GM21723 (cell line): ENCODE measurements at regions not wholly inside any gene's neighbourhood (a gene's known extent, or its start where the extent isn't known, plus 50 kb on each side); places are given as distances from the start of the nearest gene placed in this dataset.
"Not testable (repeated sequence)": the region's sequence is repeated elsewhere in the genome, so short reads cannot be mapped to it uniquely, and the experiment has no call there.

Experiments used
- ATAC-seq: cut with Tn5 transposase; IDR thresholded peaks from one replicate; pipeline ENCODE4 v1.9.1; 2021; ENCODE audit warnings: mild to moderate bottlenecking, moderate library complexity; ENCODE audit not compliant: unreplicated experiment

DNA sequence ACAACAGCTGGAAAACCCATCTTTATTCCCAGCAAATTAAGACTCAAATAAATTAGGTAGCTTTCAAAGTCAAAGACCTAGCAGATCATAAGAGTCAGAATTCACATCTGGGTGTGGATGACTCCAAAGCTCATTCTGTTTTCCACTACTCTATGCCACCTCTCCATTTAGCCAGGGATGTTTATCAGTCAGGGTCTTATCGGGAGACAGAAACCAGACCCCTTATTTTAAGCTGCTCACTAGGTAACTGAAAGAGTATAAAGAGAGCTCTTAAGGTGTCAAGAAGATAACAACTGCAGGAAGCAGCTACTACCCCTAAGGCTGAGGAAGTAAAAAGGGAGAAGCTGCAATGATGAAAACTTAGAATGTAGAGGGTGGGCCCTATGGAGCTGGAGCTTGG is 333.7 kb upstream of the KLF3 start:
- no peak for ATAC-seq

DNA sequence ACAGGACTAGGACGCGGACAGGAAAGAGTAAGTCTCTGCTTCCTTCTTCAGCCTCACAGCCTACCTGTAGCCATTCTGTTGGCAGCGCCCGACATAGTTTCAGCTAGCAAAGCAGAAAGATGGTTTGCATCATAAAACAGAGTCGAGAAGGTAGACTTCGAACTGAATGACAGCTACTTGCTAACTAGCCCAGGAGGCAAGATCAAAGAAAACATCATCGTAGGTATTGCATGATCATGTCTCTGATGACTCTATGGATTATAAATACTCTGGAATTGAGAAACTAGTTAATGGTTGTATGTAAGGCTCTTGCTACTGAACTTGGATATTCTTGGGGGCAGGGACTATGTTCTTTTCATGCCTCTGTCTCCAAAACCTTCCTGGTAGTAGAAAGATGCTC is 333.1 kb upstream of the KLF3 start:
- no peak for ATAC-seq

DNA sequence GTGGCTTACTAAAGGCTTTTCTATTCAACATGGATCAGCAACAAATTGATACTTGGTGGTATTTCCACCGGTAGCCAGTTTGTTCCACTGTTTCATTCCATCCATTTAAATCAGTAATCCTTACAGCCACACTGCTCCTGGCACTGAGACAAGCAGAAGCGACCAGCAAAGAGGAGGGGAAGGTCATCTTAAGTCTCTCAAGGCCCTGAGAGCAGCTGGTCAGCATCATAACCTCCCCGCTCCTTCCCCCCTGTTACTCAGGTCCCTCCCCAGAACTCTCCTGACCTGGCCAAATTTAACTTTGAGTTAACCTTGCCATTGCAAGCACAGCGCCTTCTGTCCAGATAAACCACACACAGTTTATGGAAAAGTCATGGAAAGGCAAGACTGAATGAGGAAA is 331.3 kb upstream of the KLF3 start:
- no peak for ATAC-seq

DNA sequence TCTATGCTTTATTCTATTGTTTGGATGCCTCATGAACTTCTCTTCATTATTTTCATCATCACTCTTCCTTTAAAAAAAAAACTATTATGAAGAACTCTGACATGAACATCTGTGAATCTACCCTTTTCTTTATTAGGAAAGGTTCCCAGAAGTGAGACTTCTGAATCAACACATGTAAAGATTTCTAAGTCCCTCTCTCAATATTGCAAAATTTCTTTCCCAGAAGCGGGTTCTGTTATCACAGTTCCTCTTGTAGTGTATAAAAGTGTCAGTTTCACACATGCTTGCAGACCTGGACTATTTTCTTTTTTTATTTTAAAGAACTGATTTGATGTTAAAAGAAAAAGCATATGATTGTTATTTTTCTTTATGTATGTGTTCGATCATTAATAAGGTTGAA is 330.8 kb upstream of the KLF3 start:
- no peak for ATAC-seq

DNA sequence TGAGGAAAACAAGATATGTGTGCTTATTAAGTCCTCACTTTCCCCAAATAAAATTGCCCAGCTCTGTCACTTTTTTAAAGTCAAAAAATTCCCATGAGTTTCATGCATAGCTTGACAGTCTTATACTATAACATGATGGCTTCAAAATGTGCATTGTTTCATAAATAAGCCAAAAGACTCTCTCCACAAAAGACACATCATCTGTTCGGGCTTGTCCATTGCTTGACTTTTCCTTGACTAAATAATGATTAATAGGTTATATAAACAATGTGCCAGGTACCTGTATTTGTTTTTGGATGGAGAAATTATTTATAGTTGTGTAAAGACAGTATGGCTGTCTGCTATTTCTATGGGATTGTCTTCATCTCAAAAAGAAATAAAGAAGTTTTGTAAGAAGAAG is 329.2 kb upstream of the KLF3 start:
- ATAC-seq = no peak

DNA sequence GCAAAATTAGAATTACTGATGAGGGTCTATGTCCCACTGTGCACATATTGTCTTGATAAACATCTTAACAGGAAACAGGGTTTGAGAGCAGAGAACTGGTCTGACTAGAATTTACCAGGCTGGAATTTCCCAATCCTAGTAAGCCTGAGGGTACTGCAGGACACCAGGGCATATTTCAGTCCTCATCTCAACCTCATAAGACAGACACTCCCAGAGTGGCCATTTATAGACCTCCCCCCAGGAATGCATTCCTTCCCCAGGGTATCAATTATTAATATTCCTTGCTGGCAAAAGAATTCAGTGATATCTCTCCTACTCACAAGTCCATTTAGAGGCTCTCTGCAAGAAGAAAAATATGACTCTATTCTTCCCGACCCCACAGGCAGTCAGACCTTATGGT is 325.1 kb upstream of the KLF3 start:
- ATAC-seq = not testable (repeated sequence)

DNA sequence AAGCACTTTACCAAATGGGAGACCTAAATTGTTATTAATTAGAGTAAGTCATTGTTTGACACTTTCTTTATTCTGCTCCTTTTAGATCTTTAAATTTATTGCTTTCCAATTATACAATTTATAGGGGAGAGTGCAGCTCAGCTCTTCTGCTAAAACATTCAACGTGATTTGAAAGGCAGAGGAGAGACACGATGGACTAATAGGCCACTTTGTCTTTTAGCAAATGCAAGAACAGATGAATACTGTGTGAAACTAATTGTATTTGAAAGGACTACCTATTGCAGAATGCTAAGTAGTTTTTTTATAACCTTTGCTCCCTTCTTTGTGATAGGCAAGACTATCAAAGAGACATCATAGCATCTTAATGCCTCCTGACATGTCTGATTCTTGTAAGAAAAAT is 320.4 kb upstream of the KLF3 start:
- no peak for ATAC-seq

DNA sequence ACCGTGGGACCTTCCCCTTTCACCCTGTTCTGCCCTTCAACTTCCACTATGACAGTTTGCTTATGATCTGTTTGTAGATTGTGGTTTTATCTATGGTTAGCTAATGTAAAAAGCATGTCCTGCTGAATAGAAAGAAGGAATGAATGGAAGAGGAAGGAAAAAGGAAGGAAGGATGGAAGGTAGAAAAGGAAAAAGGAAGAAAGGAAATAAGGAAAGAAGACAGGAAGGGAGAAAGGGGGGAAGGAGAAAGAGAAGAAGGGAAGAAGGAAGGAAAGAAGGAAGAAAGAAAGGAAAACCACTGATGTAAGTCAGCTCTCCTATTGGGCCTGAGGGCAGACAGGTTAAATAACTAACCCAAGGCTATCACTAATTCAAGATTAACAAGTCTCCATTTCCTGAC is 319.1 kb upstream of the KLF3 start:
- ATAC-seq = no peak

DNA sequence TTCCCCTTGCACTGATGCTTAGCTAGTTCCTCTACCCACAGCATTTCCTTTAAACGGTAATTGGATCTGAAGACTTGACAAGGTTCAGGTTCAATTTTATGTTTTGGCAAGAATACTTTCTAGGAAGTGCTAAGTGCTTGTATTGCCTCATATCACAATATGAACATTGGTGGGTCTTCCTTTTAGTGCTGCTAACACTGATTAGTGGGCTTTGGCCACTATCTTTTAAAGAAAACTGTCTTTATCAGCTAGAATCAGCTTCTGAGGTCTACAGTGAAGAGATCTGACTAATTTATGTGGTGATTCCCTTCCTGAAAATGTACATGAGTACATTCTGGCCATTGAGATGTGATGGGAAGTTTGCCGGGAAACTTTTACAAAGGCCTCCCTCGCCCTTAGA is 316.7 kb upstream of the KLF3 start:
- ATAC-seq = no peak

DNA sequence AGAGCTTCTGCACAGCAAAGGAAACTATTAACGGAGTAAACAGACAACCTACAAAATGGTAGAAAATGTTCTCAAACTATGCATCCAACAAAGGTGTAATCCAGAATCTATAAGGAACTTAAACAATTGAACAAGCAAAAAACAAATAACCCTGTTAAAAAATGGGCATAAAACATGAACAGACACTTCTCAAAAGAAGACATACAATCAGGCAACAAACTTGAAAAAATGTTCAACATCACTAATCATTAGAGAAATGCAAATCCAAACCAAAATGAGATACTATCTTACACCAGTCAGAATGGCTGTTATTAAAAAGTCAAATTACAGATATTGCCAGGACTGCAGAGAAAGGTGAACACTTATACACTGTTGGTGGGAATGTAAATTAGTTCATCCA is 309.6 kb upstream of the KLF3 start:
- no peak for ATAC-seq

DNA sequence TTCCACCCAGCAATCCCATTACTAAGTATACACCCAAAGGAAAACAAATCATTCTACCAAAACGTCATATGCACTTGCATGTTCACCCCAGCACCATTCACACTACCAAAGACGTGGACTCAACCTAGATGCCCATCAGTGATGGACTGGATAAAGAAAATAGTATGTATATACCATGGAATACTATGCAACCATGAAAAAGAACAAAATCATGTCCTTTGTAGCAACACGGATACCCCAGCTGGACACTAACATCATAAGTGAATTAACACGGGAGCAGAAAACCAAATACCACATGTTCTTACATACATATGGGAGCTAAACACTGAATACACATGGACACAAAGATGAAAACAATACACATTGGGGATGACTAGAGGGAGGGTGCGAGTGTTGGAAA is 309.1 kb upstream of the KLF3 start:
- no peak for ATAC-seq

DNA sequence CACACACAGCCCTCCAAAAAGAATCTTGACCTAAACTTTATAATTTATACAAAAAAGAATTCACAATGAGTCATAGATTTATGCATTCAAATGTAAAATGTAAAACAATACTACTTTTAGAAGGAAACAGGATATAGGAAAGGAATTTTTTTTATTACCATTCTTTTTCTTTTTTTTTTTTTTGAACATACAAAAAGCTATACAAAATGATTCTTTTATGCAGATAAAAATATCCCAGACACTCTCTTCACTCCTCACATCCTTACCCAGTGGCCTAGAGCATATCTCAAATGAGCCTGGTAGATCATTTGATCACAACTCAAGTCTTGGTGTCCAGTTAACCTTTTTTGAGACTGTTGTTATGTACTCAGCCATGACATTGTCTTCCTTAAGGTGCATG is 307.3 kb upstream of the KLF3 start:
- no peak for ATAC-seq

DNA sequence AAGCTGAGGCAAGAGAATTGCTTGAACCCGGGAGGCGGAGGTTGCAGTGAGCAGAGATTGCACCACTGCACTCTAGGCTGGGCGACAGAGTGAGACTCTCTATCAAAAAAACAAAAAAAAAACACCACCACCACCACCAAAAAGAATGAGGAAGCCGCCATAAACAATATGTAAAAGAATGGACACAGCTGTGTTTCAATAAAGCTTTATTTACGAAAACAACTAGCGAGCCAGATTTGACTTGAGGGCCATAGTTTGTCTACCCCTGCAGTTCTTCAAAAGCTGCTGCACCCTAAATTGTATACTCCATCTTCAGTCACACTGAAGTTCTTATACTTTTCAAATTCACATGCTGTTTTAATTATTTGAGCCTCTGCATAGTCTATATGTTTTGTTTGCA is 306.5 kb upstream of the KLF3 start:
- ATAC-seq = no peak

DNA sequence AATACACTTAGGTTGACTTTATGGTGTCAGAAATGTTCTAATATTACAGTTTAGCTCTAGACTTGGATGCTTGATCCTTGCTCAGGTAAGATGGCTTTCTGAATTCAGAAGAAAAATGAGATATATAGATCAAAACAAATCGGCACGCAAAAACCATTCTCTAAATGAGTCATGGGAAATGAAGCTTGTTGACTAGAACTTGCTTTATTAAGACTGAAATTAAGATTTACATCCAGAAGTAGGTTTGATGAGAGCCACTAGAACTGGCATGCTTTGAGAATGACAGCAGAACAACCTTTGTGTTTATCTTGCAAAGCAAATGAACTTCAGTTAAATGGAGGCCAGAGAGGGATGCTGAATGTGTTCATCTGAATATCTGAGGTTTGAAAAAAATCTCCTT is 304.9 kb upstream of the KLF3 start:
- ATAC-seq = no peak

DNA sequence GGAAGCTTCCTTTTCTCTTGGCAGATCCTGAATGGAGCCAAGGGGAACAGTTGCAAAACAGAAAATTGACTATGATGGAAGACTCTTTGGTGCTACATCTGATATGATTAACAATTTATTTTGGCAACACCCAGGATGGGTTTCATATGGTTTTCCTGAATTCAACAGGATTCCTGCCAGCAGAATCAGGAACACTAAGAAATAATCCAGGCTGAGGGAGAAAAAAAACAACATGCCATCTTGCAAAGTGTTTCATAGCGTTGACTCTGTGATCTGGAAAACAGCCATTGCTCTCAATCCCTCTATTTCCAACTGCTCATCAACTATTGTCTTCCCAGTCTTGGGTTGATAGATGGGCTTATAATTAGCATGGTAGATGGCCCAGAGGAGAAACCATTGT is 303.8 kb upstream of the KLF3 start:
- no peak for ATAC-seq

DNA sequence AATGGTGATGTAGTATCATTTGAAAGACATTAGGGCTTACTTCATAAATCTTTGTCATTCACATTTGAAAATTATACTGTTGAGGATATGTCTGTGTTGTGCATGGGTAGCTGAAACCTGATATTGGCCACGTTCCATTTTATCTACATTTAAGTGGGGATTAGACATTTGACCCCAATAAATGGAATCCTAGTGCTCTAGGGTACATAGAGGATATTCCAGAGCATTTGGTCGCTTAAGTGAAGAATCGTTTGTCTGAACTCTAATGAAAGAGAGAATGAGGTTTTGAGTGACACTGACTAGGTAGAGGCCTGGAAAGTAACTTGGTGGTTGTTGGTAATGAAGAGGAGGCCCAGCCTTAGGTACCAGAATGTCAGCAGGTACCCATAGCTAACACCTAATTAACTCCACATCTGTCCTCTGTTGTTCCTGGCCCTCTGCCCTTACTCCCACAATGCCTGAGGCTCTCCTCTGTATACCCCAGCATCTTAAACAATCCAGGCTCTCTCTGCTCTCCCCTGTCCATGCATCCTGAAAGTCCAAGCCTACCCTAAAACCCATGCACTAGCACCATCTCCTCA is 299.5 kb upstream of the KLF3 start:
- ATAC-seq = no peak

DNA sequence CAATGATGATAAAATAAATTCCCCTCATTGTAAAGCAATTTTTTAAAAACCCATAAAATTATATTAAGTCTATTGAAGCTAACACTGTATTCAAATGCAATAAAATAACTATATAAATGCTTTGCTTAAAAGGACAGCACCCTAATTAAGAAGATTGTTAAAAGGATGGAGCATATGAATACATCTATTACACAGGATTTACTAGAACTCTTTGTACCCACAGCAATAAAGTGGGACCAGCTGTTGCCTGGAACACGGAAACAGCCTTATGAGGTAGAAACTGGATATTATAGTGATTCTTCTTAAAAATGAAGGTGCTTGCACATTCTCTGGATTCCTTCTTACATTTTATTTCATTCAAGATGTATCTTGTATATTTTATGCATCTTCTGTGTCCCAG is 298.7 kb upstream of the KLF3 start:
- no peak for ATAC-seq

DNA sequence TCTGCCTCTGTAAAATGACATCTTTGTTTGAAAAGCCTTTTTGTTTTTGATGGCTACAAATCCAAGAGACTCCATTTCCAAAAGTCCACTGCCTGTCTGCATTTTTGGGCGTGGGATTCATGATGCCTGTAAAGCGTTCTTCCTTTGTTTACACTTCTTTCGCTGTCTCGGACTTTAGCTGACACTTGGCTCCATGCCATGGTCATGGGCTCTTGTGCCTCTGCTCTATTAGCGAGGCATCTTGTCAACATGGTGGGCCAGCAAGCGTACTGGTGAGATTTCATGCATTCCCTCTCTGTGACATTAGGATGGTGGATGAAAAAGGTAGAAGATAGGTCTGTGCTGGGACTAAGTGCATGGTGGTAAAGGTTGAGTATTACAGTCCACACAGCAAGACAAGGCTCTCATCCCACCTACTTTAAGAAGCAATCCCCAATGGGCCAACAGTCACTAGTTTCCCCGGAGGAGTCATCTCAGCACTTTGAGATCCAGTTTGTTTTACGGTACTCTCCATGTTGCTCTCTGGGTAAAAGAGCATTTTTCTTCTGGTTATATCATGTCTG is 298.2 kb upstream of the KLF3 start:
- ATAC-seq = no peak

DNA sequence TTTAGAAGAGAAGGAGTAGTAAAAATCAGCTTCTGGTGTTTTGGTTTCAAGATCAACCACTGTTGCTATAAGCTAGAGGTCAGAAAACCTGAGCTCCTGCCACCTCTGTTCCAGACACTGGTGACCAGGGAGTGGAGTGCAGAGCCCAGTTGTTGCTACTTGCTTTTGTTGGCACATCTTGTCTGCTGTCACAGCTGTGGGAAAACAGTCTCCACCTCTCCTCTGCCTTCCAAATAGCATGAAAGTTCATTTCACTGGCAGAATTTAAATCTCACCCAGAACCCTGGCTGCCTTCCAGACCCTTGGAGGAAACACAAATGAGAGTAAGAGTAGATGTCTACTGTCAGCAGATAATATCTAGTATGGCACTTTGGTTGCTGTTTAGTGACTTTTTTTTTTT is 297.5 kb upstream of the KLF3 start:
- ATAC-seq = no peak

DNA sequence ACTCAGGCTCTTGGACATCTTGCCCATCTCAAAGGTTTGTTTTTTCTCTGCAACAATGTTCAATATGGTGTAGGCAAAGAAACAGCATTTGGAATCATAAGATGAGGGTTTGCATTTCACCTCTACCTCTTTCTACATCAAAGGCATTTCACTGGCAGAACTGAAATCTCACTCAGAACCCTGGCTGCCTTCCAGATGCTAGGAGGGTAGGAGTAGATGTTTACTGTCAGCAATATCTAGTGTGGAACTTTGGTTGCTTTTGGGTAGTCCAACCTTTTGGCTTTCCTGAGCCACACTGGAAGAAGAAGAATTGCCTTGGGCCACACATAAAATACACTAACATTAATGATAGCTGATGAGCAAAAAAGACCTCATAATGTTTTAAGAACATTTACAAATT is 297.0 kb upstream of the KLF3 start:
- no peak for ATAC-seq

DNA sequence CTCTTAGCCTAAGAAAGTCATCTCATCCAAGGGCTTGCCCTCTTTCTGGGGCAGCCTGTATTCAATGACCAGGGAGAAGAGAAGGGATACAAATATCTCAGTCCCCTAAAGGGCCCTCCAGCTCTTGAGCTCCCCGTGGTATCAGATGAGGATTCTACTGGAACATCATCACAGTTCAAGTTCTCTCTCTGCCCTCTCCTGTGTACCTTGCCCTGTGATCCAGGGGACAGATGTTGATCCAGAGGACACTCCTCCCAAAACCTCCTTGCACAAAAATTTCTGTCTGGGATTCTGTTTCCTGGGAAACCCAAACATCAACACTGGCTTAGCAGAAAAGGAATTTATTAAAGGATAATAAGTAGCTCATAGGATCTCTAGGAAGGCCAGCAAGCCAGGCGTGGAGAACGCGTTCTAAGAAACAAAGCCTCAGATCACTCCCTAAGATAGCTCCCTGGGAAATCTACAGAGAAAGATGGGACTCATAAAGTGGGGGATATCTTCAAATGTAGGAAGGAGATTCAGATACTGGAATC is 296.3 kb upstream of the KLF3 start:
- no peak for ATAC-seq

DNA sequence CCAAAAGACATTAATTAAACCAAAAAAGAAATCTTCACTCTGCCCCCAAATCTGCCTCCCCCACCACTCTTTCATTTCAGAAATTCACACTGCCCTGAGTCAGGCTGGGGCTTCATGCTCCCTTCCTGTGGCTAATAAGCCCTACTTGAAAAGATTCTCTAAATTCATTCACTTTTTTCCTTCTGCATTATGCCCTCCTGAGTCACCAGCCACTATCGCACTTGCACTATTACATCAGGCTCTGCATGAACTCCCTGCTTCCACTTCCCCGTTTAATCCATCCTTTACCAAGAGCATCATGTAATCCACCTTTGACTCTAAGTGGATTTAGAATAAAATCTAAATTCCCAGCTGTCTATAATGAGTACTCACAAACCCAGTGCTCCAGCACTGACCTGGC is 295.4 kb upstream of the KLF3 start:
- ATAC-seq = no peak

DNA sequence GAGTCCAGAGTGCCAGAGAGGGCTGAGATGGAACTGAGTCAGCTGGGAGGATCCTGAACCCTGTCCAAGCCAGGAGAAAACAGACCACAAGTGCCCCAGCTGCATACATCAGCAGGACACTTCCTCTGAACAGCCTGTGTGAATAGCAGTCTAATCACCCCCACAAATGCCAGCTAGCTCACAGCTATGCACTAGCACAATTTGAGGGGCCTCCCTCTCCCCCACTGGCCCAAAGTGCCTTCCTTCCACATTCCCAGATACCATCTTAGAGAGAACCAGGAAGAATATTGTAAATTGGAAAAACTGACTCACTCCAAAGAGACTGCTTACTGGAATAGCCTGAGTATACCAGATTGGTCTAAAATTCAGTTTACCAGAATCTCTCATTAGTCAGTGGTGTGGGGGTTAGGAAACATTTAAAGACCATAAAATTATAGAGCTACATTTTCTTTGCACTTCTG is 292.6 kb upstream of the KLF3 start:
- no peak for ATAC-seq
